Fibroblast of villous mesenchyme (primary cell): ENCODE measurements at regions not wholly inside any gene's neighbourhood (a gene's known extent, or its start where the extent isn't known, plus 50 kb on each side); places are given as distances from the start of the nearest gene placed in this dataset.

Experiments
- DNase-seq: peaks from one replicate; pipeline ENCODE4 v3.0.0-alpha.2; 2010; ENCODE audit warnings: low read depth
- H3K4me3 ChIP-seq: 2 replicates; pipeline ENCODE4 v1.5.1; 2011; ENCODE audit warnings: low read depth, mild to moderate bottlenecking, low read length
- CTCF ChIP-seq: IDR thresholded peaks from 2 replicates; pipeline ENCODE4 v1.5.1; 2012; ENCODE audit warnings: low read depth, mild to moderate bottlenecking, low read length; ENCODE audit not compliant: insufficient read depth

- DNase-seq = no peak
- TF ChIP-seq CTCF = peak; percentile 14
- no peak overlapping the region for H3K4me3 ChIP-seq
Measured at GRCh38 chr4:65033899-65034298, 624.6 kb upstream of the TECRL start.

GRCh38 chr4:65028592-65028991 lies 619.3 kb upstream of the TECRL start:
- no peak overlapping the region for H3K4me3 ChIP-seq
- no peak for TF ChIP-seq CTCF
- no peak for DNase-seq

- TF ChIP-seq CTCF = no peak
- no peak for DNase-seq
Measured at GRCh38 chr4:65023883-65024670, 614.8 kb upstream of the TECRL start.

GRCh38 chr4:65023081-65023480 lies 613.8 kb upstream of the TECRL start:
- no peak for TF ChIP-seq CTCF
- H3K4me3 ChIP-seq = no peak overlapping the region
- DNase-seq = no peak

More at GRCh38 chr4:65023883-65024670, 614.8 kb upstream of the TECRL start:
- no peak overlapping the region for H3K4me3 ChIP-seq

- no peak overlapping the region for H3K4me3 ChIP-seq
- no peak for DNase-seq
- TF ChIP-seq CTCF = no peak
Measured at GRCh38 chr4:65021737-65022136, 612.5 kb upstream of the TECRL start.

GRCh38 chr4:65021149-65021548 lies 611.9 kb upstream of the TECRL start:
- no peak for DNase-seq
- TF ChIP-seq CTCF = no peak

GRCh38 chr4:65019775-65020174 lies 610.5 kb upstream of the TECRL start:
- DNase-seq = no peak
- no peak for TF ChIP-seq CTCF
- no peak overlapping the region for H3K4me3 ChIP-seq

More at GRCh38 chr4:65021149-65021548, 611.9 kb upstream of the TECRL start:
- no peak overlapping the region for H3K4me3 ChIP-seq
